Fibroblast of skin of abdomen (primary cell): ENCODE measurements at regions not wholly inside any gene's neighbourhood (a gene's known extent, or its start where the extent isn't known, plus 50 kb on each side); places are given as distances from the start of the nearest gene placed in this dataset.

ENCODE experiments used
- DNase-seq: peaks from one replicate; pipeline ENCODE4 v3.0.0-alpha.2; 2013

DNA sequence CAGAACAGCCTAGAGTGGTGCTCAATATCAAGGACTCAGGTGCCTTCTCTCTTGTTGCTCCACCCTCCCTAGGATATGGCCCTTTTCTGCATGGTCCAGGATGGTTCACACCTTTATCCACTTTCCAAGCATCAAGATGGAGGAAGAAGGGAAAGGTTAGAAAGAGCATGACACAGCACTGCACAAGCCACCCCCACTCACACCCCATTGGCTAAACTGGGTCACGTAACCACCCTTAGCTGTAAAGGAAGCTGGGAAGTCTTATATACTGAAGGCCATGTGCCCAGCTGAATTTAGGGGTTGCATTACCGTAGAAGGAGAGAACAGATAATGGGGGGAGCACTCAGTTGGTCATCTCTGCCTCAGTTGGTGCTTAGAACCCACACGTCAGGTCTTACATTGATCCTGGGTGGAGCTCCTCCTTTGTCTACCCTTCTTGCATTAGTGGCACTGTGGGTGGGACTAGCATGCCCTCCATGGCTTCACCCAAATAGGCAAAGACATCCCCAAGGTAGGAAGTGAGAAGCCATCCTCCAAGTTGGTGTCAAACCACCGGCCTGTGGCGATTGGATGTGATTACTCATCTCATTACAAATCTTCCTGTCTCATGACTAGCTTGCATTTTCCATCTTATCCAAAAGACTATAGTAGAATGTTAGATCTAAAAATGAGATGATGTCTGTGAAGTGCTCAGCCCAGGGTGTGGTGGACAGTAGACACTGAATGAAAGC lies 248.5 kb downstream of the HAUS1 start:
- no peak for DNase-seq

DNA sequence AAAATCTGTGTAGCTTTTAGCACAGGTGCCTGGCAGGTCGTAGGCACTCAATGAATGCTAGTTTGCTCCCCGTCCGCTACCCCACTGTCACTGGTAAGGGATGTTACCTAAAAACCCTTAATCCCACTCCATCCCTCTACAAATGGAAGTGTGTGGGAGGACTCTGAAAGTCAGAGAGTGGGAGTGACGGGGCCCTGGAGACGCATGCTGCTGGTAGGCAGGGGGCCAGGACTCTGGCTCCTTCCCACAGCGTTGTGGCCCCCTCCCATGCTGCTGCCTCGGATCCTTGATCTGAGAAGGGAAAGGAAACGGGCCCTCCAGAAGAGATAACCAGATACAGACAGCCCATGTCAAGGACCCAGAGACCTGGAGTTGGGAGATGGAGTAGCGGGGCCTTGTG lies 249.3 kb downstream of the HAUS1 start:
- no peak for DNase-seq

DNA sequence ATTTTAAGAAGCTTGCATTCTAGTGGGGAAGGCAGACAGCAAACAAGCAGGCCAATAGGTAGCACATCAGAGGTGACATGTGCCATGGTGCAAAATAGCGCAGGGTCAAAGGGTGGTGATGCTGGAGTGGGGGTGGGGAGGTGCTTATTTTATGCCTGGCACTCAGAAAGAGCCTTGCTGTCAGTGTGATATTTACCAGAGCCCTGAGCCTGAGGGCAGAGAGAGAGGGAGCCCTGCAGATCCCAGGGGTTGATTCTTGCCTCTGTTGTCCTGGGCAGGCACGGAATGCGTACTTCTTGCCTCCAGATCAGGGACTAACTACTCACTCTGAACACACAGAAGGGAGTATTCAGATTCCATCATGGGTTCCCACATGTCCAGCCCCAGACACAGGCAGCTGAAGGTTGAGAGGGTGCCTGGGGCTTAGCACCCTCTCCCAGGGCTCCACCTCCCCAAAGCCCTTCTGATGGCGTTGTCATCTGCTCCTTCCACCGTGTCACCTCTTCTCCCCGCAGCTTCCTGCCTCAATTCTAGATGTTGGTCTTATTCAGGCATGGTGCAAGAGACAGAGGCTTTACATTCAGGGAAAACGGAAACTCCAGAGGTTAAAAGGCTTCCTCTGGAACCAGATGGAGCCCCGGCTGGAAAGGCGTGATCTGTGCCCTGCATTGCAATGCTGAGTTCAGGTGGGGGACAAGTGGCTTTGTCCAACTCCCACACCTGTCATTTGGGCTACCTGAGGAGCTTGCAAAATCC lies 252.3 kb downstream of the HAUS1 start:
- DNase-seq = no peak

DNA sequence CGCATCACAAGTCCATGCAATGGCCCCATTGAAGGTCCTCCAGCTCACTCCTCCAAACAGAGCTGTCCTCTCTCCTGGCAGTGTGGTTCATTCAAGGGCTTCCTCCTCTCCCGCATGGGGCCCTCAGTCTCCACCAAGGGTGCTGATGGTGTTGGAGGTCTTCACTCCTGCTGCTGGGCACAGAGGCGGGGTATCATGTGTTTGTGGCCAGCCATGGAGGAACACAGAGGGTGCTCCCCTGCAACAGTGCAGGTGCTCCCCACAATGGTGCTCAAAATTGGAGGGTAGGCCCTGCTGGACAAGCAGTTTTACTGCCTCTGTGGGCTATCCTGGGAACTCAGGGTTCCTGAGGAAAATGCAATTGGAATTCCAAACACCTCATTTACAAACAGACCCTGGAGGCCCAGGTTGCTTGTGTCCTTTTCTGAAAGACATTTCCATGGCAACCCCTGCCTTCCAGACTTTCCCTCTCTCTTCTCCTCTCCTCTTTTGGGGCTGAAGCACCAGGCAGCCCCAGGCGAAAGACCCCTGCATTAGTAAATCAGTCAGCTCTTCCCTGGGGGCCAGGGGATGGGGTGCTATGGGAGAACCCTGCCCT lies 256.0 kb downstream of the HAUS1 start:
- no peak for DNase-seq

DNA sequence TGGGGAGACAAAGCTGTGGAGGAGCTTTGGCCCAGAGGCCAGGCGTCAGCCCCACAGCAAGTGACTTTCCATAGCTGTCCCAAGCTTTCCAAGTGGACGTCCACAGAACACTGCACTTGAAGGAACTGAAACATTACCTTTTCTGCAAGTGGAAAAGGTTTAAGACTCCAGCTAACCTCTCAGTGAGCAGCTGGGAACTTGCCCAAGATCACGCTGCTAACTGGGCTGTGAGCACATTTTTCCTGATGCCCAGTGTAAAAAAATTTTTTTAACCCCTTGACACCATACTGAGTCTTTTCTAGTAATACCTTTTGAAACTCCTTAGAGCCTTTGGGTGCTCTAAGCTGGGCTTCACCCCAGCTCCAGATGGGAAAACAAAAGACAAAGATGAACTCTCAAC lies 256.7 kb downstream of the HAUS1 start:
- DNase-seq = no peak

DNA sequence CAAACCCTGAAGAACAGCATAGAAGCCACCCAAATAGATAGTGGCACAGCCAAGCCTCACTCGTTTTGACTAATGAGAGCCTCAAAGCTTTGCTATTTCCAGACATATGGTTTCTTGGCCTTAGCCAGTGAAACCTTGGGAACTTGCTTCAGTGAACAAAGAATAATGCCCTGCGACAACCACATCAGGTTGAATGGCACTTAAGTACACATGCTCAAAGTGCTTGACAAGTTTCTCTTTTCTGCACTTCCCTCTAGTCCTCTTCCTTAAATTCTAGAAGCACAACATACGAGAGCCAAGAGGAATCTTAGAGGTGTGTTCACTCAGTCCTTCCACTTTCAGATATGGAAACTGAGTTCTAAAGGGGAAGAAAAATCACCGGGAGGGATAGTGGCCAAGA lies 258.3 kb downstream of the HAUS1 start:
- DNase-seq = no peak

DNA sequence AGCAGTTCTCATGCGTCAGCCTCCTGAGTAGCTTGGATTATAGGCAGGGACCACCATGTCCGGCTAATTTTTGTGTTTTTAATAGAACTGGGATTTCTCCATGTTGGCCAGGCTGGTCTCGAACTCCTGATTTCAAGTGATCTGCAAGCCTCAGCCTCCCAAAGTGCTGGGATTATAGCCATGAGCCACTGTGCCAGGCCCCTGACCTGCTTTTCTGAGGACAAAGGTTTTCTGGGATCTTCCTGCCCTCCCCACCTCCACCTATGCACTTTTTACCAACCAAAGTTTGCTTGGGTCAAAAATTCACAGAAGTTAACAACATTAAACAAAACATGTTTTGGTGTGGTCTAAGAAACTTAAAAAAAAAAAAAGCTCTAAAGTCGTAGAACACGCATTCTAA lies 259.9 kb downstream of the HAUS1 start:
- DNase-seq = no peak

DNA sequence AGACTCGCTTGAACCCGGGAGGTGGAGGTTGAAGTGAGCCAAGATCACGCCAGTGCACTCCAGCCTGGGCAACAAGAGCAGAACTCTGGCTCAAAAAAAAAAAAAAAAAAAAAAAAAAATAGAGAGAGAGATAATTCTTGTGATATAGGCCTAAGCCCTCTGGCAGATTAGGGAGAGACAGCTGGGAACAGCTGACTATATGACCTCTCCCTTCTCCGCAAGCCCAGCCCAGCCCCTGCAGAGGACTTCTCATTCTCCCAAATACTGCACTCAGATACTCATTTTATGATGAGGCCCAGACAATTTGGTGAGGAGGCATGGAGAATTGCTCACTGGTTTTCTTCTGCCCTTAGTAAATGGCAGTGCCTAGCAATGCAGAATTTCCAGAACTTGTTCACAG lies 262.0 kb downstream of the HAUS1 start:
- DNase-seq = no peak

DNA sequence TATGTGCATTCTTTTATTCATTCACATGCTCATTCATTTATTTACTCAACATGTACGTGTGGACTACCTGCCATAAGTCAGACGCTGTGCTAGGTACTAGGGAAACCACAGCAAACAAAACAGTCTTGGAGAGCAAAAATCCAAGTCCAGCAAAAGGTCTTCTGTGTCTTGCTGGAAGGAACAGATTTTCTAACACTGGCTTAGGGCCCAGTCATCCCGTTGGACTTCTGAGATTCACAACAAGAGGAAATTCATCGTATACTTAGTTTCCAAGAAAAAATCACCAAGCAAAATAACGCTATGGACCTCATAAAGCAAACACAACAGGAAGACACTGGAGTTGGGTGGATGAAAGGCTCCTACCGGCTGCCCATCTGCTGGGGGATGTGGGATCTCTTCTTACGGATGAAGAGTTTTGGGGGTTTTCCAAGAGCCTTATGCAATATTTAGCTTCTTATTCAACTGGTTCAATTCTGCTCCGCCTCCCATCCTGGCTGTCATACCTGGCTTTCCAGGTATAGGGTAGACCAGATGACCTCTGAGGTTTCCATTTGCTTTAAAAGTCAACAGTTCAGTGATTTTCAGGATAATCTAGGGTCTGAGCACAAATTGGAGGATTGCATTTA lies 262.7 kb downstream of the HAUS1 start:
- DNase-seq = no peak

DNA sequence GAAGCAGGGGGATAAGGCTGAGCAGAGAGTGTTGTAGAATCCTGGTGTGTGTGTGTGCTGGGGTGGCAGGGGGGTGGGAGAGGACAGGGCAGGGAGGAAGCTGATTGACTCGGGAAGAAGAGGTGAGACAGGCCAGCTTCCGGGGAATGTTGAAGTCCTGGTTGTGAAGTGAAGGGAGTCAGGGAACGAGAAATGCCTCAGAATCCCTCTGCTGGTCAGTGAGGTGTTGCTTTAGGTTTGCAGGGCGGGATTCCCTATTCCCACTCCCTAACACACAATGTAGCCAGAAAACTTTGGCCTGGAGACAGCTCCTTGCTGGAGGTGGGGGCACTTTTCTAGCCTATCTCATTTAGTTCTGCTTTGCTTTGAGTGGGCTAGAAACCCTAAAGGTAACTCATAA lies 265.1 kb downstream of the HAUS1 start:
- DNase-seq = no peak

DNA sequence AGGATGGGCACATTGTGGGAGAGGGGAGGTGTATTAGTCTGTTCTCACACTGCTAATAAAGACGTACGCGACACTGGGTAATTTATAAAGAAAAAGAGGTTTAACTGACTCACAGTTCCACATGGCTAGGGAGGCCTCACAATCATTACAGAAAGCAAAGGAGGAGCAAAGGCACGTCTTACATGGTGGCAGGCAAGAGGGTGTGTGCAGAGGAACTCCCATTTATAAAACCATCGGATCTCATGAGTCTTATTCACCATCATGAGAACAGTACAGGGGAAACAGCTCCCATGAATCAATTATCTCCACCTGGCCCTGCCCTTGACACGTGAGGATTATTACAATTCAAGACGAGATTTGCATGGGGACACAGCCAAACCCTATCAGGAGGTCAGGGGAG lies 266.7 kb downstream of the HAUS1 start:
- no peak for DNase-seq

DNA sequence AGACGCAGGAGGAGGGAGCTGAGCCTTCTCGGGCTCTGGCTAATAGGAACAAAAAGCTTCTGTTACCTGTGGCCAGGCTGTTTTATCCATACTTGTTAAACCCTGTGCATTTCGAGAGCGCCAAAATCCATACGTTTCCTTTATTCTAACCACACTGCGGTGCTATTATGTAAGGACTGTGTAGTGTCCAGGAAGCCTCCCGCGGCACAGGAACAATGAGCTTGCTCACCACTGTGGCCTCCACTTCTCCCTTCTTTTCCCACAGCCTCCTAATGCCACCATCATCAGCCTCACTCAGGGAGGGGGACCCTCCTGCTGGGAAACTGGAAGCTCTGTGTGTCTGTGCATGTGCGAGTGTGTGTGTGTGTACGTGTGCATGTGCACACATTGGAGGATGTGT lies 268.5 kb downstream of the HAUS1 start:
- DNase-seq = no peak

DNA sequence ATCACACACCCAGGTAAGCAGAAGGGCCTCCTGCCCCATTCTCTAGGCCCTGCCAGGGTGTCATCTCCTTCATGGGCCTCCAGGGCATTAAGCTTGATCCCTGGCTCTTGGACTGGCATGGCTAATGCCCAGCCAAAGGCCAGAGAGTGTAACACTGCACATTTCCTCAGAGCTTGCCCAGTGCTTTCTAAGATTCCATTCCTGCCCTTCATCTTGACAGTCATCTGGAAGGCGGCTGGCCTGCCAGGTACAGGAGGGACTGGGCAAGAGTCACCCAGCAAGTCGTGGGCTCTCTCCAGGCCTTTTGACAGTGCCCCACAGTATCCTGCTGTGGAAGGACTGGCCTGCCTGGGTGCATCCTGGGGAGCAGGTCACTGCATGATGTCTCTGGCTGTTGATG lies 268.9 kb downstream of the HAUS1 start:
- DNase-seq = no peak

DNA sequence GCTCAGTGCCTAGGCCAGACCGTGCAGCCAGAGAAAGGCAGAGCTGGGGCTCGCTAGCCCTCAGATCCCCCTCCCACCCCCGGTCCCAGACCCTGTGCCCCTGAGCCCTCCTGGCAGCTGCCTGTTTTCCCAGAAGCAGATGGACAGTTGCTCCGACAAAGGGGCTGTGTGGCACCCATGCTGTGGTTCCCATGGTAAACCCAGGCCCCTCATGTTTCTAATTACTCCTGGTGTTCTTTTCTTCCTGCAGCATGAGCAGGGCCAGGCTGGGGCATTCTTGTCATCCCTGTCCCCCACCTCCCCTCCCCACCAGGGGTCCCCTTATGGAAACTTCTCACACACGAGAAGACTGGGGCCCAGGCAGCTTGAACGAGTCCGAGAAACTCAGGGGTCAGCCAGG lies 269.6 kb downstream of the HAUS1 start:
- DNase-seq = no peak

DNA sequence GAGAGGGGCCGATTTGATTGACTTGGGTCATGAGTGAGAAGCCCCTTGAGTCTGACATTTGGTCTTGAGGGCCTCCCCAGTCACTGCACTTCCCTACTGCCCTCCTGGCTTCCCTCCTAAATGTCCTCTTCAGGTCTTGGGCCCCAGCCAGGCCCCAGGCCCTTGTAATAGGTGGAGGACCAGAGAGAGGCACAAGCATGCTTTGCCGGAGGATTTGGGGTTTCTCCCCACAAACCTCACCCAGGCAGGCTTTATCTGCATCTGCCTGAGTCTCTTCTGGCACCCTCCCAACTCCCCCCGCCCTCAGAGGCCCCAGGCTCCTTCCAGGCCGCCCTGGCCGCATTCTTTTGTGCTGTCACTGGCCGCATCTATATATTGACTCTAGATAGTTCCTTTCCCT lies 270.7 kb downstream of the HAUS1 start:
- no peak for DNase-seq

DNA sequence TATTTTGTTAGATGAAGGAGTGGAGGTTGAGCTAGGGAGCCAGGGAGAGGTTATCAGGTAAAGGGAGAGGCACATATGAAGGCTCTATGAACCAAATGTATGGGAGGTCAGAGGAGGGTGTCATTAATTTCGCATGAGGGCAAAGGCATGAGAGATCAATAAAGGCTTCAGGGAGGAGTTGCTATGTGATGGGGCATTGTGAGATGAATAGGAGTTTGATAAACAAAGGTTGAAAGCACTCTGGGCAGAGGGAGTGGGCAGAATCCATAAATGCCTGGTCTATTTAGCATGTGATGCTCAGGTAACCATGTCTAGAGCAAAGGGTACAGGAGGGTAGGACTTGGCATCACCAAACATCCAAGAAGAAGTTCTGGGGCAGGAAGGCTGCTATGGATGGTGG lies 273.4 kb downstream of the HAUS1 start:
- DNase-seq = no peak

DNA sequence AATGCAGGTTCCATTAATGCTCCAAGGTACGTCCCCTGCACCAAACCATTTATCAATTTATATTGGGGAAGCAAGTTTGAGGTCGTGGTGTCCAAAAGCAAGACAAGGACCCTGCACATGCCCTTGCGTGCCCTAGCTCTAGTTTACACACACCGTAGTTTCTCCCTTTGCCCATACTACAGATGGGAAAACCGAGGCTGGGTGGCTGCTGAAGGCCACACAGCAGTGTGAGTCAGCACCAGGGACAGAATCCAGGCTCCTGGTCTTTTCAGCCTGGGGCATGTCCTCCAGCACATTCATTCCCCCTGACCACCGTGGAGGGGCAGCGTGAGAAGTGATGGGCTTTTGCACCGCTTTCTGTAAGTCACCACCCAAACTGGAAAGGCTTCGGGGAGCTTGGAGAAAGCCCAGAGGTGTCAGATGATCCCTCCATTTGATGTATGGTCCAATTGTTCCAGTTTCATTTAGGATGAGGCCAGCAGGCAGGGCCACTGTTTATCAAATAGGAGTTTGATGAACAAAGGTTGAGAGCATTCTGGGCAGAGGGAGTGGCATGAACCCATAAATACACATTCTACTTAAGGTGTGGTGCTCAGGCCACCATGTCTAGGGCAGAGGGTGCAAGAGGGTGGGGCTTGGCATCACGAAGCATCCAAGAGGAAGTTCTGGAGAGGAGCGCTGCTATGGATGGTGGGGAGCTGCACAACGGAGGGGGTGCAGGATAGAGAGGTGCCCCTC lies 274.1 kb downstream of the HAUS1 start:
- no peak for DNase-seq

DNA sequence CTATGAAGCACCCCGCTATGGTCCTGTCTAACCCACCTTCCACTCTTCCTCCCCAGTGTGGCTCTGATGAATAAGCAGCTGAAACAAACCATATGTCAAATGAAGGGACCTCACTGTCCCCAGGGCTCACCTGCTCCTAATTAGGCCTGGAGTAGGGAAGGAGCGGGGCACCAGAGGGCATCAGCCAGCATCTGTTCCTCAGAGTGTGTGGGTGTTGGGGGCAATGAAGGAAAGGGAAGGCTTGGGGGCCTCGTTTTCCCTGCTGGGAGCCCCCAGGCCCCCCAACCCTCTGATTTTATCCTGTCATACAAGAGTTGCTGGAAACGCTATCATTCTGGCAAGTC lies 274.7 kb downstream of the HAUS1 start:
- DNase-seq = no peak

DNA sequence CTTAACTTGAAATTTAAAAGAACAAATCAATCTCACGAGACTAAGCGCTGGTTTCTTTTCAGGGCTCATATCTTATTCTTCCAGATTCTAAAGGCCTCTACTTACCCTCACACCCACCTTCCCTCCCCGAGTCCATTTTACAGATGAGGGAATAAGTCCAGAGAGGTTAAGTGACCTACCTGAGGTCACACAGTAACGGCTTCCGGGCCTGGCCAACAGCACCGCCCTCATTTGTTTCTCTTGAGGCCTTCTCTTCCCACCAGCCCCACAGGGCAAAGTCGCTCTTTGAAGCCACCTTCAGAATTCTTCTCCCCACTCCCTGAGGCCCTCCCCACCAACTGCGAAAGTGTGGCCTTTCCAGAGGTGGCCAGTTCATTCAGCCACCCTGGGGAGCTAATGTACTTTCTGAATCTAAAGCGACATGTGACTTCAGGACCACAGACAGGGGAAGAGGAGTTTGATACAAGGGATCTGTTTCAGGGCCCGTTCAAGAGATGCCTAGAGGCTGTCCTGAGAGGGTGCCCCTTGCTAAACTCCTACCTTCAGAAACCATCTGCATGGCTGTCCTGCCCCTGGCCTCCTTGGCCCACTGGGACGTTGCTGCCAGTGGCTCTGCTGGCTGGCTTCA lies 275.3 kb downstream of the HAUS1 start:
- DNase-seq = no peak

DNA sequence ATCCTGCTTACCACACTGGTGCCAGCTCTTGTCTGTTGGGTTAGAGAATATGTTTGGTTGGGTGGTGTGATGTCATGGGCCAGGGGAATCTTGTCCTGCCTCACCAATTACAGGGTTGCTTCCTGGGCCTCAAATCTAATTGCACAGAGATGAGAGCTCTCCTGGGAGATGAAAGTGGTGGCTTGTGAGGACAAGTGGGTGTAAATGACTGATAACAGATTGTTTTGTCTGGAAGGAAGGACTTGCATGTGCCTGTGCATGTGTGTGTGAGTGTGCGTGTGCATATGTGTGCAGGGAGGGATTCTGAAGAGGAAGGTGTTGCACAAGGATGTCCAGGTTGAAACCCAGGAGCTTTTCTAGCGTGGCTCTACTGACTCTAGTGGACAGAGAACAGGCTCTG lies 271.9 kb downstream of the LOXHD1 start:
- DNase-seq = no peak

DNA sequence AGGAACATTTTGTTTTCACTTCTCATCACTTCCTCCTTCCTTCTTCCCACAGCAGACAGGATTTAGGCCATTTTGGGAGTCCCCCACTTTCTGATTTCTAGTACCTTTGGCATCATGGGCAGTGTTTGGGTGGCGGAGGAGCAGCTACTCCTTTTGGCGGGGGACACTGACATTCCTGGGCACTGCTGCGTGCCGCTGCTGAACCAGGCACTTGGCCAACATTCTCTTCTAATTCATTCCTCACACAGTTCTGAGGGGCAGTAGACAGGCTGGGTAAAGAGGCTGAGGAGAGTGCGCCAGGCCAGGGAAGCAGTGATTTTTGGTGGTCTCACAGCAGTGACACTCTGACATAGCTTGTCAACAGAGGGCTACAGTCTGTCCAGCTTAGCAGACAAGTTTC lies 270.2 kb downstream of the LOXHD1 start:
- DNase-seq = peak; percentile 24

DNA sequence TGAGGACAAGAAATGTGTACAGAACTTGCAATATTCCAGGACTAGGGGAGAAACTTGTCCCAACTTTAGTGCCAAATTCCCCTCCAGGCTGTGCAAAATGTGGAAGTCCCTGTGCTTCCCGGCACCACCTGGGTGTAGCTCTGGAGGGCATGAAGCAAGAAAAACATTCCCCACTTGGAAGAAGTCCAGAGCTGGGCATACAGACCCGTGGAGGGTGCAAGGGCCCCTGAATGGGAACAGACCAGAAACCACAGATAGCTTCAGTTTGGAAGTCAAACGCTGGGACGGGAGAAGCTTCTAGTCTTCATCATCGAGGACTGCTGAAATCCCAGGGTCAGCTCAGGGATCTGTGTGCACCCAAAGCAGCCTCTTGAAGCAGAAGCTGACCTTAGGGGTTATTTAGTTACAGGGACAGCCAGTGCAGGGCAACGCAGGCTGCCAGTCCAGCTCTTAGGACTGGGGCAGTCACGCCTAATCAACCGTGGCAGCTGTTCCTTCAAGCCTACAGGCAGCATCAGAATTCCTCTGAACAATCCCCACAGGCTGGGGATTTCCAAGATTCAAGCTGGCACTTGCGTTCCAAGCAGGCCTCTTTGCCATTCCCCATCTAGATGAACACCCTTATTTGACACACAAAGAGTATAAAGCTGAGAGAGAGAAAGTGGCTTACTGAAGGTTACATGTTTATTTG lies 269.4 kb downstream of the LOXHD1 start:
- no peak for DNase-seq
